HEK293T (cell line): ENCODE measurements at regions not wholly inside any gene's neighbourhood (a gene's known extent, or its start where the extent isn't known, plus 50 kb on each side); places are given as distances from the start of the nearest gene placed in this dataset.
A peak's percentile ranks its signal among the peaks of the same experiment; 100 is the strongest.

Experiments
- CTCF ChIA-PET: fragments of 350-600 bp; formaldehyde crosslinking; extraction: SDS; loops from one replicate; lab custom pipeline; 2021; ENCODE audit warnings: antibody characterized with exemption, inconsistent platforms; lab: Yijun Ruan, JAX
- POLR2A ChIA-PET: fragments of 350-600 bp; formaldehyde crosslinking; extraction: SDS; loops from one replicate; lab custom pipeline; 2020; ENCODE audit warnings: antibody characterized with exemption, inconsistent platforms; lab: Yijun Ruan, JAX
- DNase-seq: peaks from one replicate; pipeline ENCODE4 v3.0.0; 2012; ENCODE audit warnings: mixed read lengths; ENCODE audit errors: extremely low spot score
- ARNT ChIP-seq: fragments of 450-650 bp; IDR thresholded peaks from 2 replicates; pipeline ENCODE4 v1.6.1; 2017; ENCODE audit warnings: mild to moderate bottlenecking
- BHLHE40 ChIP-seq: fragments of 450-650 bp; IDR thresholded peaks from 2 replicates; pipeline ENCODE4 v1.6.1; 2016; ENCODE audit warnings: mild to moderate bottlenecking, moderate library complexity, borderline replicate concordance
- CTBP1 ChIP-seq: fragments of 450-650 bp; IDR thresholded peaks from 2 replicates; pipeline ENCODE4 v1.6.1; 2016; ENCODE audit warnings: borderline replicate concordance
- ELF4 ChIP-seq: fragments of 450-650 bp; IDR thresholded peaks from 2 replicates; pipeline ENCODE4 v1.6.1; 2017; ENCODE audit warnings: antibody characterized with exemption
- FOXA1 ChIP-seq: fragments of 450-650 bp; IDR thresholded peaks from 2 replicates; pipeline ENCODE4 v1.6.1; 2016; ENCODE audit warnings: mild to moderate bottlenecking
- FOXK2 ChIP-seq: fragments of 450-650 bp; IDR thresholded peaks from 2 replicates; pipeline ENCODE4 v1.6.1; 2016; ENCODE audit warnings: mild to moderate bottlenecking
- FOXM1 ChIP-seq: fragments of 450-650 bp; IDR thresholded peaks from 2 replicates; pipeline ENCODE4 v1.6.1; 2017; ENCODE audit warnings: mild to moderate bottlenecking, borderline replicate concordance
- HDGF ChIP-seq: fragments of 450-650 bp; IDR thresholded peaks from 2 replicates; pipeline ENCODE4 v1.6.1; 2017; ENCODE audit warnings: antibody characterized with exemption, borderline replicate concordance
- L3MBTL2 ChIP-seq: fragments of 450-650 bp; conservative IDR thresholded peaks from 2 replicates; pipeline ENCODE4 v1.6.1; 2016; ENCODE audit warnings: mild to moderate bottlenecking
- LEF1 ChIP-seq: fragments of 450-650 bp; IDR thresholded peaks from 2 replicates; pipeline ENCODE4 v1.6.1; 2017; ENCODE audit warnings: mild to moderate bottlenecking, borderline replicate concordance
- NFRKB ChIP-seq: fragments of 450-650 bp; IDR thresholded peaks from 2 replicates; pipeline ENCODE4 v1.6.1; 2016; ENCODE audit warnings: mild to moderate bottlenecking, moderate library complexity
- SP1 ChIP-seq: fragments of 450-650 bp; IDR thresholded peaks from 2 replicates; pipeline ENCODE4 v1.6.1; 2017
- SUZ12 ChIP-seq: fragments of 450-650 bp; IDR thresholded peaks from 2 replicates; pipeline ENCODE4 v1.6.1; 2016; ENCODE audit warnings: mild to moderate bottlenecking
- TARDBP ChIP-seq: fragments of 450-650 bp; IDR thresholded peaks from 2 replicates; pipeline ENCODE4 v1.6.1; 2016
- ZNF384 ChIP-seq: fragments of 450-650 bp; IDR thresholded peaks from 2 replicates; pipeline ENCODE4 v1.6.1; 2016
- TF ChIP-seq, protein P1 (sequence below): fragments of 450-650 bp; IDR thresholded peaks from 2 replicates; pipeline ENCODE4 v1.6.1; 2016

DNA sequence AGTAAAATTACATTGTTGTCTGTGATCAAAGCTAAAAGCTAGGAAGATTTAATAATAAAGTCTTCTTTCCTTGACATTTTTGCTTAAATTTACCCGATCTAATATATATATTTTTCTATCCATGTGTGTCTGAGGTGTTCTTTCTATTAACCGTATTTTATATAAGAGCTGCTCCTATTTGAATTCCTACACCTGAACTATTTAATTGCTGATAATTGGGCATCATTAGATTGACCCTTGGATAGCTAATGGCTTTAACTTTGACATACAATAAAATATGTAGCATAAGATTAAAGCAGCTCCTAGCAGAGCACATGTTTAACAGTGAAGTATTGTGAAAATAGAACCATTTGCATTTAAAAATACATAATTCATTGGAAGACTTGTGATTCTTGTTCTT lies 792.7 kb downstream of the MAT2B start:
- TF ChIP-seq ELF4 (no peak), SP1 (no peak), ZNF384 (no peak), L3MBTL2 (no peak), FOXA1 (no peak), FOXM1 (no peak), ARNT (no peak), SUZ12 (no peak), BHLHE40 (no peak), FOXK2 (no peak), LEF1 (no peak), HDGF (no peak)
- TF ChIP-seq, protein P1, sequence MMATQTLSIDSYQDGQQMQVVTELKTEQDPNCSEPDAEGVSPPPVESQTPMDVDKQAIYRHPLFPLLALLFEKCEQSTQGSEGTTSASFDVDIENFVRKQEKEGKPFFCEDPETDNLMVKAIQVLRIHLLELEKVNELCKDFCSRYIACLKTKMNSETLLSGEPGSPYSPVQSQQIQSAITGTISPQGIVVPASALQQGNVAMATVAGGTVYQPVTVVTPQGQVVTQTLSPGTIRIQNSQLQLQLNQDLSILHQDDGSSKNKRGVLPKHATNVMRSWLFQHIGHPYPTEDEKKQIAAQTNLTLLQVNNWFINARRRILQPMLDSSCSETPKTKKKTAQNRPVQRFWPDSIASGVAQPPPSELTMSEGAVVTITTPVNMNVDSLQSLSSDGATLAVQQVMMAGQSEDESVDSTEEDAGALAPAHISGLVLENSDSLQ = no peak
- no peak for DNase-seq
- CTCF ChIA-PET = no interaction called here
- POLR2A ChIA-PET = no interaction called here

GRCh38 chr5:164300295-164300694 lies 794.9 kb downstream of the MAT2B start:
- no peak for TF ChIP-seq LEF1
- TF ChIP-seq ELF4 = no peak
- no peak for TF ChIP-seq TARDBP
- no peak for TF ChIP-seq BHLHE40
- no peak for TF ChIP-seq HDGF
- TF ChIP-seq CTBP1 = no peak
- TF ChIP-seq, protein P1 = no peak
- ChIA-PET CTCF (interaction anchor here (0.6 kb wide), 1 partner anchor 9 kb away, joined by 3 read pairs; no protein-coding TSS in a partner anchor), POLR2A (no interaction called here)
- no peak for DNase-seq

DNA sequence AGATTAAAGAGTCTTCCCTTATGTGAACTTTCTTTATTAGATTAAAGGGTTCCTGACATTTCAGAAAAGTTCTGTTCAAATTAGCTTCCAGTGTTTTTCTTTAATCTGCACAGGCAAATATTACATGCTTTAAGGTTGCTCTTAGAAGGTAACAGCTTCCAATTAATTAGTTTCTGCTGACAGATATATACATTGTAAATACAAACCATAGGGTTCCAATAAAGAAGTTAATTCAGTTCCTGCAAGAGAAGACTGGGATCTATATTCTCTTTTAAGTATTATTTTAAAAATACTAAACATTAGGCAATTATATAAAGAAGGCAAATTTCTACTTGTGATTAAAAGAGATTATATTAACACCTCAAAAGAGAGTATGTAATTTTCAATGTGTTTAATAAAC lies 795.7 kb downstream of the MAT2B start:
- DNase-seq = no peak
- ChIA-PET POLR2A (no interaction called here), CTCF (no interaction called here)
- TF ChIP-seq, protein P1 = peak; percentile 52
- TF ChIP-seq FOXA1 (peak; percentile 49; the same call in 1 of the 2 replicates), SUZ12 (no peak), SP1 (no peak)

DNA sequence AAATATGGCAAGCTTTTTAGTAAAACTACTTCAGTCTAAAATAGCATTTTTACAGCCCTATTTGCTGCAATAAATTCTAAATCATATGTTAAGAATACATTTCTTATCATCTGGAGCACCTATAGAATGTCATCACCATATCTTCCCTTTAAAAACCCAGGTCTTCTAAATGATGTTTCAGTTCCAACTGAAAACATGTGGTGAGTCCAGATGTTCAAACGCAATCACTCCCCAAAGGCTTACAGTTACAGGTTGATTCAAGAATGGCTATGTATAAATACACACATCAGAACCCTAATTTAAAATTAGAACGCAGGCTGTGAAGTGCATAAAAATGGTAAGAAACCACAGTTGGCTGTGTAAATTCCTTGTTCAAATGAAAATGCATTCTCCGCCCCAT lies 796.3 kb downstream of the MAT2B start:
- no peak for TF ChIP-seq ELF4
- TF ChIP-seq FOXM1 = no peak
- TF ChIP-seq ZNF384 = no peak
- no peak for TF ChIP-seq FOXK2
- TF ChIP-seq L3MBTL2 = no peak
- no peak for TF ChIP-seq FOXA1
- TF ChIP-seq ARNT = no peak
- no peak for TF ChIP-seq CTBP1
- no peak for TF ChIP-seq TARDBP
- no peak for DNase-seq
- POLR2A ChIA-PET = no interaction called here
- CTCF ChIA-PET = no interaction called here

DNA sequence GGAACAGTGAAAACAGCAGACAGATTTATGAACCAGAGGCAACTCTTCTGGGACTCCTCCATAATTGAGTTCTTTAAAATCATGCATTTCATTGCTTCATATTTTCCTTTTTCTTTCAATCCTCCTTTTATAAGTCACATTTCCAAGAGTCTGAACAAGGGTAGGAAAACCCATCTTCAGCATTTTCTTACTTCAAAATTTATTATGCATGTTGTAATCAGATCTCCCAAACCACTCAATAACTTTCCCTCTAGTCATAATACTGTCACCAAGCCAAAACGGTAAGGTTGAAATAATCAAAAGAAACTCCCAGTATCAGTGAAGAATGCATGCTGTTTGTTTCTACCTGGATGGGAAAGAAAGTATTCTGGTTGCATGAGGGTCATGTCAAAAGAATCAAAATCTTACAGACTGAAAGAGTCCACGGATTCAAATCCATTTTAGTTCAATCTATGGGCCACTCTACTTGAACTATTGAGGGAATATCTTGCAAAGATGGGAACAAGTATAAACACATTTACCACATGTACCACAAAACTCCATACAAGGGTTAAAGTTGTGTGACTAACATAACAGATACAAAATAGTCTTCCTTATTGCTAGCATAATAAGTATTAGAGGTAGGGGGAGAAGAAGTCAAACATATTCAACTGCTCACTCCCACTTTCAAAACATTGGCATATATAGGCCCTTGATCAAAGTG lies 797.3 kb downstream of the MAT2B start:
- ChIA-PET POLR2A (no interaction called here), CTCF (no interaction called here)
- peak; percentile 13 for DNase-seq
- TF ChIP-seq FOXK2 (no peak), SUZ12 (no peak), TARDBP (no peak), CTBP1 (peak; percentile 69; the same call in 1 of the 2 replicates), ARNT (no peak), L3MBTL2 (no peak), FOXA1 (no peak), SP1 (no peak), HDGF (no peak), NFRKB (no peak), BHLHE40 (no peak), ZNF384 (no peak), FOXM1 (no peak)
- TF ChIP-seq, protein P1 = peak; percentile 87

DNA sequence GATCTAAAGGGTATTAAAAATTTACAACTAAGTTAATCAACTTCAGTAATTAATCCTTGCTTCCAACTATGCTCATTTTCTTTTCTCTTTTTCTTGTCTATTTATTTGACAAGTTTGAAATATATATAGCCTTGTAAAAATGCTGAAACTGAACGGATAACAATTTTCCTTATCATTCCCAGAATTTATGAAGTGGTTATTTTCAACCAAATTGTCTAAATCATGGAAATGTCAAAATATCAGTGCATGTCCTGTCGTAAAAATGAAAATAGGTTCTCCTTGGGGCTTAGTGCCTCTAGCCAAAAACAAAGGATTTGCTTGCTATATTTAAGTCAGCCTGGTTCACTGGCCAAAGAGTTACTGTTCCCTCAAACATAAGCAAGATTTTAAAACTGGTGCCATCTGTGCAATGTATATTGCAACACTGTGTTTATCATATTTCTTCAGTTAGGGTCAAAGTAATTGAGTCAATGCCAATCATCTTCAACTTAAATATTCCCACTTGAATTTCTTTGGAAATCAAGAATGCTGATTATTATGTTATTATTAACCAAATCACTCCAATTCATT lies 798.3 kb downstream of the MAT2B start:
- POLR2A ChIA-PET = no interaction called here
- DNase-seq = no peak
- CTCF ChIA-PET = no interaction called here
- TF ChIP-seq CTBP1 (peak; percentile 73; the same call in 1 of the 2 replicates), ZNF384 (no peak), TARDBP (no peak), SUZ12 (no peak), HDGF (no peak), L3MBTL2 (no peak), LEF1 (no peak), FOXA1 (no peak)
- TF ChIP-seq, protein P1 = peak; percentile 85
